HG03025 (cell line): ENCODE measurements at regions not wholly inside any gene's neighbourhood (a gene's known extent, or its start where the extent isn't known, plus 50 kb on each side); places are given as distances from the start of the nearest gene placed in this dataset.

Experiments
- ATAC-seq: cut with Tn5 transposase; IDR thresholded peaks from one replicate; pipeline ENCODE4 v1.9.1; 2021; ENCODE audit warnings: mild to moderate bottlenecking, moderate library complexity; ENCODE audit not compliant: unreplicated experiment, low FRiP score

- ATAC-seq = no peak
Measured at GRCh38 chr13:39232401-39232980, 194.2 kb downstream of the NHLRC3 start.

DNA sequence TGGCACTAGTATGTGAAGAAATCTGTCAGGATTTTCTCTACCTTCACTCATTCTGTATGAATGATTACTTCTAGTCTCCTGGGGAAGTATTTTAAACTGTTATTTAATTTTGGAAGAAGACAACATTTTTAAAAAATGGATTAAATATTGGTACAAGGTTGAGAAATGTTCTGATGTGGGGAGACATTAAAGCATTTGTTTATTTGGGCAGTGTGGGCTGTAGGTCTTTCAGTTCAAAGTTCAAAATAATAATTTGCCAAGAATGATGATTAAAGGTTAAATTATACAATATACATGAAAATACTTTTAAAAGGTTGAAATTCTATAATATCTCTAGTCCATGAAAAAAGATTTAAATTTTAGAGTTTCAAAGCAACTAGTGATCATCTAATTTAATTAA lies 194.7 kb downstream of the NHLRC3 start:
- no peak for ATAC-seq

GRCh38 chr13:39233519-39233918 lies 195.3 kb downstream of the NHLRC3 start:
- no peak for ATAC-seq

- no peak for ATAC-seq
Measured at GRCh38 chr13:39244561-39245230, 206.4 kb downstream of the NHLRC3 start.

DNA sequence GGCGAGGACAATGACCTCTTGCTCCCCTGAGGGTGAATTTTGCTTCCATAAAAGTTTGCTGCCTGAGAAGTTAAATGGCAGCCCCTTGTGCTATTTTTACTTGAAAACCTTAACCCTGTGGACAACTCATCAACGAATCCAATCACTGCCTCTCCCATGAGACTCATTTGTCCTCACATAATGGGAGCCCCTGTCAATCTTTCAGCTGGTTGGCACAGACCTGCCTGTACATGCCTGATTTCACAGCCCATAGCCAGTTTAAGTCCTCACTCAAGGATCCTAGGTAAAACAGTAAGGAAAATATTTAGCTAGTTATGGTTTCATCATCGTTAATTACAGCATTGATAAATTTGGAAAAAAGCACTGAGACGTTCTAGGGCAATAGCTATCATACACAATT lies 207.4 kb downstream of the NHLRC3 start:
- no peak for ATAC-seq

DNA sequence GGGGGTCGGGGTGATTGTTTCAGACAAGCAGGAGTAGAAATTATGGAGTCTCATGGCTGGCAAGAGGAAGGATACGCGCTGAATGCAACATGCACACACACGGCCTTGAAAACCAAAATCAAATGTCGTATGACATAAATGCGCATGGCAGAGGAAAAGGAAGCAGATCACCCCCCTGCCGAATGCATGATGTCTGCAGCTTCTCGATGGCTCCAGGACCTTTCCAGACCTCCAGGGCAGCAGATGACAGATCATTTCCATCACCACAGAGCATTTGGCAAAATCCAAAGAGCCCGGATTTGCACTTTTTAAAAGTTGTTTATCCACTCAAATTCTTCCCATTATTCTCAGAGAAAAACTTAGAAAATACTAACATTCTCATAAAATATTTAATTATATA lies 211.7 kb downstream of the NHLRC3 start:
- ATAC-seq = no peak

- no peak for ATAC-seq
Measured at GRCh38 chr13:39250440-39250839, 212.2 kb downstream of the NHLRC3 start.

DNA sequence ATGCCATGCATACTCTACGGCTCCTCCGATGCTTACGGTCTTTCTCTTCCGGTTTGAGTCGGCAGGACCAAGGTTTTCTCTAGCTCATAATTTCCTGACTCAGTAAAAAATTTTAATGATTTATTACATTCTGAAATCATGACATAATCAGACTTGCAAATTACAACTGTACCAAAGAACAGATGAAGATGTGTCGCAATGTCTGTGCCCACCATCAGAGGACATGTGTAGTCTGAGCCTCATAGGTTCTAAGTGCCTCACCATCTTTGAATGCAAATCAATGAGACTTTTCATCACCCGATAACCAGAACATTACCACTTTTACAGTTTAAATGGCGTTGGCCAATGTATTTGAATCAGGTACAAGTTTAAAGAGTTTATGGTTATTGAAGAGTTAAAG lies 213.1 kb downstream of the NHLRC3 start:
- no peak for ATAC-seq

DNA sequence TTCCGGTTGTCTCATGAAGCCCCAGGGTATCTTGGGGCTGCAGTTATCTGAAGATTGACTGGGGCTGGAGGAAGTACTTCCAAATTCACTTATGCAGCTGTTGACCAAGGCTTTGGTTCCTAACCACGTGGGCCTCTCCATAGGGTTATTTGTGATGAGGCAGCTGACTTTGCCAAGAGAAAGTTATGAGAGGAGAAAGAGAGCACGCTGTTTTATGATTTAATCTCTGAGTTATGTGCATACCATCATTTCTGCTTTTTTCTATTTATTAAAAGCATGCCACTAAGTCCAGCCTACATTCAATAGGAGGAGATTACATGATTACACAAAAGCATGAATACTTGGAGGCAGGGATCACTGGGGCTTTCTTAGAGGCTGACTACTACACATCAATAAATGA lies 215.5 kb downstream of the NHLRC3 start:
- ATAC-seq = no peak

GRCh38 chr13:39254601-39255000 lies 216.3 kb downstream of the NHLRC3 start:
- ATAC-seq = no peak

DNA sequence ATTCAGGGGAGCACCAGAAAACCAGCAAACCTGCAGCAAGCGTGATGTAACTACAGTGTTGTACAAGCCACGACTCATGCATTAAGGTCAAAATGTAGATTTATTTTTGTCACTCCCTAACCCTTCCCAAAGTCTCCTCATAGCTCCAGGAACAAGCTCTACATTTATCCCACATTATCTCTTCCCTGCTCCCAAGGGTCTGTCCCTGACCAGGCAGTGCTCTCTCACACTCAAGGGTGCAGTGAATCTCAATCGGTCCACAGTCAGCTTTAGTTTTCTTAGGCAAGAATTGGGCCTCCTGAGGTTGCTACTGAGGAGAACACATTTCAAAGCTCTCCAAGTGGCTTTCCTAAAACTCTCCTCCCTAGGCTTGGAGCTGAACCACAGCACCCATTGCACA lies 219.4 kb downstream of the NHLRC3 start:
- ATAC-seq = no peak

- ATAC-seq = no peak
Measured at GRCh38 chr13:39259371-39260140, 221.3 kb downstream of the NHLRC3 start.

DNA sequence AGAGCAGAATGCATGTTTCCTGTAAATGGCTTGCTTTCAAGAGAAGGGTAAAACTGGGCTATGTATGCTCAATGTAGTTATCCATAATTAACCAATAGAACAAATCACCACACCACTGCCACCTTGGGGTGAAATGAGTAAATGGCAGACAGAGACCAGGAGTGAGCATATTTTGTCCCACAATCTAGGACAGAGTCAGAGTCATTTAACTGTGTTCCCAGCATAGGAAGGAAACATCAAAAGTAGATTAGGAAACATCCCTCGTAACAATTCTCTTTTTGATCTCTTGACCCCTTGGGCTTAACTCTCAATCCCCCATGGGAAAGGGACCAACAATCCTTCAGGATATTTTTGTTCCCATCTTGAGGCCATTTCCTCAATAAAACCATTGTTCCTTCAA lies 224.8 kb downstream of the NHLRC3 start:
- ATAC-seq = peak; percentile 82

GRCh38 chr13:39263531-39263930 lies 225.3 kb downstream of the NHLRC3 start:
- ATAC-seq = no peak

DNA sequence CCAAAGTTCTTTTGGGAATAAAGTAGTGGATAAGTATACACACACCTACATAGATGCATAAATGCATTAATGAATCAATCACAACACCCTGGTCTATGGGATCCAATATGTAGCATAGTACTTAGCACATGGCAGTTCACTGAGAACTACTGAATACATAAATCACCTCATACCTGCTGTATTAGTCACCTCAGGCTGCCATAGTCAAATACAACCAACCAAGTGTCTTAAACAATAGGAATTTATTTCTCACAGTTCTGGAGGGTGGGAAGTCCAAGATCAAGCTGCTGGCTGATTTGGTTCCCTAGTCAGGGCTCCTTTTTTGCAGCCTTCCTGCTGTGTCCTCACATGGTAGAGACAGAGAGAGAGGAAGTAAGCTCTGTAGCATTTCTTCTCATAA lies 228.2 kb downstream of the NHLRC3 start:
- no peak for ATAC-seq

DNA sequence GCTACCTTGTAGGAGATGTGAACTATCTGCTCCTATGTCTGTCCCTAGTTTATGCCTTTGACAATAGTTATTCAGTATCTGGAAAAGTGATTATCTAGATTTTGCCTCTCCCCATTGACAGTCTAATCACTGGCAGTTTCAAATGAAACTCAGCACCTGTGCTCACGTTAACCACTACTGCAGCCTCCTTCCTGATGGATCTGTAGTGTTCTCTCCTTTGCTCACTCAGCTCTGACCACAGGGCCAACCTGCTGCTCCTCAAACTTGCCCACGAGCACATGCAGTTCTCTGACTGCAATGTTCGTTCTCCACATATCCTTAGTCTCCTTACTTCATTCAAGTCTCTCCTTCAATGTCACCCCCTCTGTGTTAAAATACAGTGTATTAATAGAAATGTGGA lies 230.1 kb downstream of the NHLRC3 start:
- ATAC-seq = no peak

- no peak for ATAC-seq
Measured at GRCh38 chr13:39269004-39269403, 230.7 kb downstream of the NHLRC3 start.

DNA sequence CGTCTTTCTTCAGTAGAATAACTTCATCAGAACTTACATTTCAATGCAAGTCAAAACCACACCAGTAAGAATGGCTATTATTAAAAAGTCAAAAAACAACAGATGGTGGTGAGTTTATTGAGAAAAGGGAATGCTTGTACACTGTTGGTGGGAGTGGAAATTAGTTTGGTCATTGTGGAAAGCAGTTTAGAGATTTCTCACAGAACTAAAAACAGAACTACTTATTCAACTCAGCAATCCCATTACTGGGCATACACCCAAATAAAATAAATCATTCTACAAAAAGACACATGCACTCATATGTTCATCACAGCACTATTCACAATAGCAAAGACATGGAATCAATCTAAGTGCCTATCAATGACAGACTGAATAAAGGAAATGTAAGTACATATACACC lies 231.2 kb downstream of the NHLRC3 start:
- ATAC-seq = no peak

DNA sequence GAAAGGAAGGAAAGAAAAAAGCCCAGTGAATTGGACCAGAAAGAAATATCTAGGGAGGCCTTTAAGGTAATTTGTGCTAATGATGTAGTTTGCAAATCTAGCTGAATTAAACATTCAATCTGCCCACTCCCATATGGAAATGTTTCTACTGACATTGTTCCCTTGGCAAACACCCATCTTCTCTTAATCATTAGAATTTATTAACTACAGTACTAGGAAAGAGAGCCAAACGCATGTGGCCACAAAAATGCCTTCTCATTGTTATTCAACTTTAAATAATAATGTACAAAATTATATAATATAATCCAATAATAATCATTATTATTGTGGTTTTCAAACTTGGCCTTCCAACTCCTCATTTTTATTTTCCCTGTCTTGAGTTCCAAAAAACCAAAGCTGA lies 234.7 kb downstream of the NHLRC3 start:
- ATAC-seq = no peak

- ATAC-seq = no peak
Measured at GRCh38 chr13:39273953-39274738, 235.9 kb downstream of the NHLRC3 start.

GRCh38 chr13:39274739-39275325 lies 236.6 kb downstream of the NHLRC3 start:
- no peak for ATAC-seq
